ENCODE measurements at regions not wholly inside any gene's neighbourhood (a gene's known extent, or its start where the extent isn't known, plus 50 kb on each side); places are given as distances from the start of the nearest gene placed in this dataset.

DNA sequence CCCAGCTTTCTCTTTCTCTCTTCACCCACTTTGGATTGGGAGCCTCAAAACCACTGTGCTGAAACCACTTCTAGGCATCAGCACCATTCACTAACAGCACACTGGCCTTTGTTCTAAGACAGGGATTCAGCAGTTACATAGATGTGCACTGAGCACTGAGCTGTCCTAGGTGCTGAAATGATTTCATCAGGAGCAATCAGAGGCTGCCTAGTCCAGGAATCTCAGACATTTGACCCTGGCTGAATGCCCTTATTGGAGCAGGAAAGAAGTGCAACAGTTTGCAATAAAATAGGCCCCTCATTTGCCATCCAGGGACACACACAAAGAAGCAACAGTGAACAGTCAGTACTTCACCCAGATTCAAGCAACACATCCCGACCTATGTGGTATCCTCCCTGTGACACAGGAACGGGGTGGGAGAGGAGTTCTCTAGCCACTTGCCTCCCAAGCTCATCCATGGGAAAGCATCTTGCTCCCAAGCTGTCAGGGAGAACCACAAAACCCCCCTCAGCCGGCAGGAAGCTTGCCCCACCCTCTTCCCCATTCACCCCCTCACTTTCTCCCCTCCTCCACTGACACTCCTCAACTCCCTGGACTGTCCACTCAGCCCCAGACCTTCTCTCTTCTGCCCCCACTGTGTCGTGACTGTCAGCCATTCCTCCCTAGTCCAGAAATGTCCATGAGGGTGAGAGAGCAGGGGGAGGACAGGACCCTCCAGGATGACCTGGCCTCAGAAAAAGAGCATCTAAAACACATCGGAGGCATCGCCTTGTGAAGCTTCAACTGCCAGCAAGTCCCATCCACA, 304.4 kb downstream of the PREX1 start (continued):
- TF ChIP-seq PRPF4 (IDR thresholded peaks at IDR 0.05; ENCODE audit: low read depth, low read length, poor library complexity, severe bottlenecking) (no peak), SALL2 (CRISPR knock-in tag; IDR thresholded peaks at IDR 0.05) (no peak), ZNF678 (CRISPR knock-in tag; IDR thresholded peaks at IDR 0.05) (peak; percentile 79; the same call in 1 of the 2 replicates), HOXA7 (CRISPR knock-in tag; IDR thresholded peaks at IDR 0.05) (peak; percentile 64; the same call in 1 of the 2 replicates), ZMYM4 (CRISPR knock-in tag; IDR thresholded peaks at IDR 0.05) (peak; percentile 70; the same call in 1 of the 2 replicates), NFYB (CRISPR knock-in tag; IDR thresholded peaks at IDR 0.05) (no peak), GABPA (IDR thresholded peaks at IDR 0.05; ENCODE audit: low read depth, low read length) (no peak), GABPA (CRISPR knock-in tag; IDR thresholded peaks at IDR 0.05; ENCODE audit: low read depth) (0 out of 2 replicates have a peak, but pooled peaks have one; percentile 18), SCMH1 (CRISPR knock-in tag; IDR thresholded peaks at IDR 0.05; ENCODE audit: borderline replicate concordance) (no peak), FOXK1 (CRISPR knock-in tag; IDR thresholded peaks at IDR 0.05; ENCODE audit: borderline replicate concordance, low read depth) (peak; percentile 83; the same call in 1 of the 2 replicates), HNF4G (IDR thresholded peaks at IDR 0.05; ENCODE audit: borderline replicate concordance, low read depth, low read length) (no peak), HNF4G (CRISPR knock-in tag; IDR thresholded peaks at IDR 0.05; ENCODE audit: borderline replicate concordance, low read depth) (0 out of 2 replicates have a peak, but pooled peaks have one; percentile 27), CBX5 (CRISPR knock-in tag; IDR thresholded peaks at IDR 0.05; ENCODE audit: borderline replicate concordance) (peak; percentile 90; the same call in 1 of the 2 replicates), KLF11 (CRISPR knock-in tag; IDR thresholded peaks at IDR 0.05) (peak; percentile 99), ZMYM3 (CRISPR knock-in tag; IDR thresholded peaks at IDR 0.05) (no peak), FOSL2 (CRISPR knock-in tag; IDR thresholded peaks at IDR 0.05) (peak; percentile 70)
- TF ChIP-seq, protein P1, sequence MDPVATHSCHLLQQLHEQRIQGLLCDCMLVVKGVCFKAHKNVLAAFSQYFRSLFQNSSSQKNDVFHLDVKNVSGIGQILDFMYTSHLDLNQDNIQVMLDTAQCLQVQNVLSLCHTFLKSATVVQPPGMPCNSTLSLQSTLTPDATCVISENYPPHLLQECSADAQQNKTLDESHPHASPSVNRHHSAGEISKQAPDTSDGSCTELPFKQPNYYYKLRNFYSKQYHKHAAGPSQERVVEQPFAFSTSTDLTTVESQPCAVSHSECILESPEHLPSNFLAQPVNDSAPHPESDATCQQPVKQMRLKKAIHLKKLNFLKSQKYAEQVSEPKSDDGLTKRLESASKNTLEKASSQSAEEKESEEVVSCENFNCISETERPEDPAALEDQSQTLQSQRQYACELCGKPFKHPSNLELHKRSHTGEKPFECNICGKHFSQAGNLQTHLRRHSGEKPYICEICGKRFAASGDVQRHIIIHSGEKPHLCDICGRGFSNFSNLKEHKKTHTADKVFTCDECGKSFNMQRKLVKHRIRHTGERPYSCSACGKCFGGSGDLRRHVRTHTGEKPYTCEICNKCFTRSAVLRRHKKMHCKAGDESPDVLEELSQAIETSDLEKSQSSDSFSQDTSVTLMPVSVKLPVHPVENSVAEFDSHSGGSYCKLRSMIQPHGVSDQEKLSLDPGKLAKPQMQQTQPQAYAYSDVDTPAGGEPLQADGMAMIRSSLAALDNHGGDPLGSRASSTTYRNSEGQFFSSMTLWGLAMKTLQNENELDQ (CRISPR knock-in tag; IDR thresholded peaks at IDR 0.05; ENCODE audit: borderline replicate concordance): peak; percentile 98
- TF ChIP-seq, protein P2, sequence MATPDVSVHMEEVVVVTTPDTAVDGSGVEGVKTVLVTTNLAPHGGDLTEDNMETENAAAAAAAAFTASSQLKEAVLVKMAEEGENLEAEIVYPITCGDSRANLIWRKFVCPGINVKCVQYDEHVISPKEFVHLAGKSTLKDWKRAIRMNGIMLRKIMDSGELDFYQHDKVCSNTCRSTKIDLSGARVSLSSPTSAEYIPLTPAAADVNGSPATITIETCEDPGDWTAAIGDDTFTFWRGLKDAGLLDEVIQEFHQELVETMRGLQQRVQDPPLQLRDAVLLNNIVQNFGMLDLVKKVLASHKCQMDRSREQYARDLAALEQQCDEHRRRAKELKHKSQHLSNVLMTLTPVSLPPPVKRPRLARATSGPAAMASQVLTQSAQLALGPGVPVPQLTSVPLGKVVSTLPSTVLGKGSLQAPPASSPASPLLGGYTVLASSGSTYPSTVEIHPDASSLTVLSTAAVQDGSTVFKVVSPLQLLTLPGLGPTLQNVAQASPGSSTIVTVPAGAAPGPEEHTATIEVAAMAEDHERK (CRISPR knock-in tag; IDR thresholded peaks at IDR 0.05; ENCODE audit: low read depth): 0 out of 2 replicates have a peak, but pooled peaks have one; percentile 28
- TF ChIP-seq, protein P3, sequence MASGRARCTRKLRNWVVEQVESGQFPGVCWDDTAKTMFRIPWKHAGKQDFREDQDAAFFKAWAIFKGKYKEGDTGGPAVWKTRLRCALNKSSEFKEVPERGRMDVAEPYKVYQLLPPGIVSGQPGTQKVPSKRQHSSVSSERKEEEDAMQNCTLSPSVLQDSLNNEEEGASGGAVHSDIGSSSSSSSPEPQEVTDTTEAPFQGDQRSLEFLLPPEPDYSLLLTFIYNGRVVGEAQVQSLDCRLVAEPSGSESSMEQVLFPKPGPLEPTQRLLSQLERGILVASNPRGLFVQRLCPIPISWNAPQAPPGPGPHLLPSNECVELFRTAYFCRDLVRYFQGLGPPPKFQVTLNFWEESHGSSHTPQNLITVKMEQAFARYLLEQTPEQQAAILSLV (CRISPR knock-in tag; IDR thresholded peaks at IDR 0.05; ENCODE audit: borderline replicate concordance): no peak
- TF ChIP-seq, protein P4, sequence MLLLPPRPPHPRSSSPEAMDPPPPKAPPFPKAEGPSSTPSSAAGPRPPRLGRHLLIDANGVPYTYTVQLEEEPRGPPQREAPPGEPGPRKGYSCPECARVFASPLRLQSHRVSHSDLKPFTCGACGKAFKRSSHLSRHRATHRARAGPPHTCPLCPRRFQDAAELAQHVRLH (CRISPR knock-in tag; IDR thresholded peaks at IDR 0.05; ENCODE audit: borderline replicate concordance, low read depth): peak; percentile 98
- TF ChIP-seq, protein P5, sequence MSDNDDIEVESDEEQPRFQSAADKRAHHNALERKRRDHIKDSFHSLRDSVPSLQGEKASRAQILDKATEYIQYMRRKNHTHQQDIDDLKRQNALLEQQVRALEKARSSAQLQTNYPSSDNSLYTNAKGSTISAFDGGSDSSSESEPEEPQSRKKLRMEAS (IDR thresholded peaks at IDR 0.05): no peak
- TF ChIP-seq, protein P6, sequence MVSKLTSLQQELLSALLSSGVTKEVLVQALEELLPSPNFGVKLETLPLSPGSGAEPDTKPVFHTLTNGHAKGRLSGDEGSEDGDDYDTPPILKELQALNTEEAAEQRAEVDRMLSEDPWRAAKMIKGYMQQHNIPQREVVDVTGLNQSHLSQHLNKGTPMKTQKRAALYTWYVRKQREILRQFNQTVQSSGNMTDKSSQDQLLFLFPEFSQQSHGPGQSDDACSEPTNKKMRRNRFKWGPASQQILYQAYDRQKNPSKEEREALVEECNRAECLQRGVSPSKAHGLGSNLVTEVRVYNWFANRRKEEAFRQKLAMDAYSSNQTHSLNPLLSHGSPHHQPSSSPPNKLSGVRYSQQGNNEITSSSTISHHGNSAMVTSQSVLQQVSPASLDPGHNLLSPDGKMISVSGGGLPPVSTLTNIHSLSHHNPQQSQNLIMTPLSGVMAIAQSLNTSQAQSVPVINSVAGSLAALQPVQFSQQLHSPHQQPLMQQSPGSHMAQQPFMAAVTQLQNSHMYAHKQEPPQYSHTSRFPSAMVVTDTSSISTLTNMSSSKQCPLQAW (CRISPR knock-in tag; IDR thresholded peaks at IDR 0.05): peak; percentile 47; the same call in 1 of the 2 replicates
